ENCODE measurements at regions not wholly inside any gene's neighbourhood (a gene's known extent, or its start where the extent isn't known, plus 50 kb on each side); places are given as distances from the start of the nearest gene placed in this dataset.

- DNase-seq (ENCODE audit: insufficient read length, low spot score) (no peak), FAIRE-seq (no peak)
- no peak for TF ChIP-seq POLR2A (IDR thresholded peaks at IDR 0.05; ENCODE audit: low read depth, low read length)
These were observed 678.5 kb upstream of the FOXG1 start for GRCh38 chr14:28088125-28088524.

DNA sequence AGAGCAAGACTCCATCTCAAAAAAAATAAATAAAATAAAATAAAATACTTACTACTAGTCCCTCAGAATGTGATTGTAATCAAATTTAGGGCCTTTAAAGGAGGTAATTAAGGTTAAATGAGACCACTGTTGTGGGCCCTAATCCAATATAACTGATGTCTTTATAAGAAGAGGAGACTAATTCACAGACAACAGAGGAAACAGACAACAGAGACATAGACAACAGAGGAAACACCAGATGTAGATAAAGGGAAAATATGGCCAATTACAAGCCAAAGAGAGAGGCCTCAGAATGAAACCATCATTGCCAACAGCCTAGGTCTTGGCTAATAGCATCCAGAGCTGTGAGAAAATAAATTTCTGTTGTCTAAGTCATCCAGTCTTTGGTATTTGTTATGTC, 669.0 kb upstream of the FOXG1 start:
- no peak for FAIRE-seq
- DNase-seq (ENCODE audit: insufficient read length, low spot score) = no peak
- no peak for TF ChIP-seq POLR2A (IDR thresholded peaks at IDR 0.05; ENCODE audit: low read depth, low read length)

GRCh38 chr14:28098856-28099255, 667.7 kb upstream of the FOXG1 start:
- no peak for TF ChIP-seq POLR2A (IDR thresholded peaks at IDR 0.05; ENCODE audit: low read depth, low read length)
- FAIRE-seq (no peak), DNase-seq (ENCODE audit: insufficient read length, low spot score) (no peak)

DNA sequence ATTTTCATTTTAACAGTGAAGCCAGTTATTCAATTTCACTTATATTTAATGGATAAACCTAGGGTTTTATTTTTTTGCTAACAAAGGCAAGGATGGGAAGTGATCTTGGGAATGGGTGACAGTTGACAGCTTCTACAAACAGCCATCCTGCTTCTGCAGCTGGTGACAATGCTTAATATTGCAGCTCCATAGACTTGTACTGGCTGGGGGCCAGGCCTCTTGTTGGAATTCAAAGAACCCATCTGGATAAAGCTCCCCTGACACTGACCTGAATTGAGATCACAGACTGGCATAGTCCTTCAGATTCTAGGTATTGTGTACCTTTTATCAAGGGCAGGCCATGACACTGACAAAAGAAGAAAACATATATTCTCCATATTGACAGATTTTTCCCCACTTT, 664.6 kb upstream of the FOXG1 start:
- FAIRE-seq = no peak
- TF ChIP-seq POLR2A (IDR thresholded peaks at IDR 0.05; ENCODE audit: low read depth, low read length) = no peak
- DNase-seq (ENCODE audit: insufficient read length, low spot score) = no peak

DNA sequence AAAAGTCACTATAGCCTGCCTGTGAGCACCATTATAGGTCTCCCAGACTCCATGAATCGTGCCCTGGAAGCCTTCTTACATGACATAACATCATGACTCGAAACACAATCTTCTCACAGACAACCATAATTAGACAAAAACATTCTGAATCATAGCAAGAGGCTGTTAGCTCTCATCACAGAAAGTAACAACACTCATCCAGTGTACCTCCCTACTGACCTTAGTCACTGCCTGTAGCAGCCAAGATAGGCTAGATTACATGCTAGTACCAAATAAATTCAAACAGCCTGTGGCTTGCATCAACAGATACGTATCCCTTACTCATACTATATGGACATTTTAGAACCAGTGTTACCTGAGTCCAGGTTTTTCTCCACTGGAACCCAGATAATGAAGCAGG, 663.8 kb upstream of the FOXG1 start:
- peak; percentile 80 for FAIRE-seq
- TF ChIP-seq POLR2A (IDR thresholded peaks at IDR 0.05; ENCODE audit: low read depth, low read length) = no peak
- DNase-seq (ENCODE audit: insufficient read length, low spot score) = peak; percentile 10

- FAIRE-seq (no peak), DNase-seq (ENCODE audit: insufficient read length, low spot score) (no peak)
- TF ChIP-seq POLR2A (IDR thresholded peaks at IDR 0.05; ENCODE audit: low read depth, low read length) = no peak
These were observed 653.3 kb upstream of the FOXG1 start for GRCh38 chr14:28113311-28113710.

GRCh38 chr14:28116716-28117115, 649.9 kb upstream of the FOXG1 start:
- TF ChIP-seq POLR2A (IDR thresholded peaks at IDR 0.05; ENCODE audit: low read depth, low read length) = no peak
- no peak for FAIRE-seq
- DNase-seq (ENCODE audit: insufficient read length, low spot score) = no peak

DNA sequence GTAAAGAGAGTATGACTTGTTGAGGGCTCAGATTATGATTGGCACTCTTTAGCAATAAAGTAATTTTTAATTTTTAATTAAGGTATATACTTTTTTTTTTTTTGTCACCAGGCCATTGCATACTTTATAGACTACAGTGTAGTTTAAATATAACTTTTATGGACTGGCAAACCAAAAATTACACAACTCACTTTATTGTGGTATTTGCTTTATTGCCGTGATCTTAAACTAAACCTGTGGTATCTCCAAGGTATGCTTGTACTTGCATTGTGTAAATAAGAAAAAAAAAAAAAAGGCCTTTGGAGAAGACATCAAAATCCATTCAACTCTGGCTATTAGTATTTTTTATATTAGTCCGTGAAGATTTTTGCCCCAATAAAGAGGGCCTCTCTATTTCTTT, 646.7 kb upstream of the FOXG1 start:
- no peak for TF ChIP-seq POLR2A (IDR thresholded peaks at IDR 0.05; ENCODE audit: low read depth, low read length)
- no peak for FAIRE-seq

DNA sequence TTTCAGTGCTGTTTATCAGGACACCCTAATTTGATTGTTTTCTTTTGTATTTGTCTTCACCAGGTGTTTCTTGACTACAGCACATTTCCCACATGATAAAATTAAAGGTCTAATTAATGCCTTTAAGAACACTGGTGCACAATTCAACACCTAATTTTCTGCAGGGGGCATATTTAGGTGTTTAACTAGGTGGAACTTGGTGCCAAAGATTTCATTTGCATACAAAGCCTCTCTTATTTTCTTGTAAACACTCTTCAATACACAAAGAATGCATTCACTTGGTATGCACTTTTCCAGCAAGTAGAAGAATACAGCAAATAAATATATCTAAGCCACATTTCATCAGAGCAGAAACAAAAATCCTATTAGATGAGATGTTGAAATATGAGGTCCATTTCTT, 646.2 kb upstream of the FOXG1 start:
- no peak for TF ChIP-seq POLR2A (IDR thresholded peaks at IDR 0.05; ENCODE audit: low read depth, low read length)
- FAIRE-seq (no peak), DNase-seq (ENCODE audit: insufficient read length, low spot score) (no peak)

More for the DNA sequence above, 646.7 kb upstream of the FOXG1 start:
- no peak for DNase-seq (ENCODE audit: insufficient read length, low spot score)

DNA sequence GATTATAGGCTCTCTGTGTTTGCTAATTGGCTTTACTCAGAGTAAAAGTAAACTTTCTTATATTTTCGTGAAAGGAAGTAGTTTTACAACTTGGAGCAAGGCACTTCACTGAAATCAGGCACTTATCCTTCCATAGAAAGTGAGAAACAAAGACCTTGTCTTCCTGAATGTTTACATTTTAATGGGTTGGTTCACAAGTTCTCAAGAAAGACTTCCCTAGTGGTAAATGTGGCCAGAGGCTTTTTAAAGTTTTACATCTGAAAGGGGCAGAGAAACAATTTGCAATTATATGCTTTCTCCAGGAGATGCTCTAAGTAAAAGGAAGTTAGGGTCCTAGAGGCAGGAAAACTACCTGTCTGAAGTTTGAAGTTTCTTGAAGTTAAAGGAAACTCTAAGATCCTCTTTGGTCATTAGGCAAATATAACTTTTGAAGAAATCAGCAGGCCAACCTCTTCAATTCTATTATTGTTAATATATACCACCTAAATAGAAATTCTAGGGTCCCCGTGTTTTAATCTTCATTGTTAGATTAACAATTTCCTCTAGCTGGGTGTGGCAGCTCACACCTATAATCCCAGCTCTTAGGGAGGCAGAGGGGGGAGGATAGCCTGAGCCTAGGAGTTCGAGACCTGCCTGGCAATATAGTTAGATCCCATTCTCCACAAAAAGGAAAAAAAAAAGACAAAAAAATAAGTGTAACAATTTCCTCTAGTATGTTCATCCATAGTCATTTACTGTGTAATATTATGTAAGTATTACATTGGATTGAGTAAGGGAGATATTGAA, 644.9 kb upstream of the FOXG1 start:
- FAIRE-seq = no peak
- TF ChIP-seq POLR2A (IDR thresholded peaks at IDR 0.05; ENCODE audit: low read depth, low read length) = no peak

GRCh38 chr14:28130610-28131284, 635.8 kb upstream of the FOXG1 start:
- DNase-seq (ENCODE audit: insufficient read length, low spot score) (no peak), FAIRE-seq (no peak)
- no peak for TF ChIP-seq POLR2A (IDR thresholded peaks at IDR 0.05; ENCODE audit: low read depth, low read length)

More for the DNA sequence above, 644.9 kb upstream of the FOXG1 start:
- DNase-seq (ENCODE audit: insufficient read length, low spot score) = no peak

- no peak for FAIRE-seq
- TF ChIP-seq POLR2A (IDR thresholded peaks at IDR 0.05; ENCODE audit: low read depth, low read length) = no peak
- DNase-seq (ENCODE audit: insufficient read length, low spot score) = no peak
These were observed 628.2 kb upstream of the FOXG1 start for GRCh38 chr14:28138341-28138740.

DNA sequence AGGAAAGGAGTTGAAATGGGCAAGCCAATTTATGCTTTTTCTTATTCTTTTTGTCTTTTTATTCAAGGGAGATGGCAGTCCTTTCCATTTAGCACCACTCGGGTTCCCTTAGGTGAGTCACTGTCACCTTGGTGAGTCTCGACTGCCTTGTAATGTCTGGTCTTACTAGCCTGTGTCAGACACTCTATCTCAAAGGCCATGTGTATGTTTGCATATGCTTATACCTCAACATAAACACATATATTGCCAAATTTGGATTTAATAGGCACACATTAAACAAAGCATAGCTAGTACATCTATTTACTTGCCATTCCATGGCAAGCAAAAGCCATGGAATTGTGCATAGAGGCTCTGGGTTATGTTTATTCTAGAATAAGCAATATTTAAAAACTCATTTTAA, 624.9 kb upstream of the FOXG1 start:
- TF ChIP-seq POLR2A (IDR thresholded peaks at IDR 0.05; ENCODE audit: low read depth, low read length) = no peak
- FAIRE-seq (no peak), DNase-seq (ENCODE audit: insufficient read length, low spot score) (no peak)

- DNase-seq (ENCODE audit: insufficient read length, low spot score) = no peak
- no peak for FAIRE-seq
- no peak for TF ChIP-seq POLR2A (IDR thresholded peaks at IDR 0.05; ENCODE audit: low read depth, low read length)
These were observed 624.1 kb upstream of the FOXG1 start for GRCh38 chr14:28142400-28143015.

GRCh38 chr14:28143316-28143715, 623.3 kb upstream of the FOXG1 start:
- no peak for DNase-seq (ENCODE audit: insufficient read length, low spot score)
- TF ChIP-seq POLR2A (IDR thresholded peaks at IDR 0.05; ENCODE audit: low read depth, low read length) = no peak
- no peak for FAIRE-seq

All from H54 (cell line).